ENCODE measurements at regions not wholly inside any gene's neighbourhood (a gene's known extent, or its start where the extent isn't known, plus 50 kb on each side); places are given as distances from the start of the nearest gene placed in this dataset.
"Not testable (repeated sequence)": the region's sequence is repeated elsewhere in the genome, so short reads cannot be mapped to it uniquely, and the experiment has no call there.

DNA sequence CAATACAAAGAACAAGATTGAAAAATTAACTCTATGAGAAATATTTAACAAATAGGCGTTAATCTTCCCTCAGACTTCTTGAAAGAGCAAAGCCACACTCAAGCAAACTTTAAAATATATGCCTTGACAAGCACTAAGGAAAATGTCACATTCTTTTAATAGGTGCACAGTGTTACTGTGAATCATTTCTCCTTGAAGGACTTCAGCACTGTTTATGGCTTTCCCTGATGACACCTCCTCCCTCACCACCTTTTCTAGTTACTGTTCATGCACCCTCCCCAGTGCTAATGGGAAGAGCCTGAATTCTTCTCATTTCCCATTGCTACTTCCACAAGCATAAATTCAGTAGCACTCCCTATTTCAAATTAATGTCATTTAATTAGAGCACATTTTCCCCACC, 299.5 kb upstream of the RRP15 start:
- DNase-seq (no peak), ATAC-seq (ENCODE audit: insufficient read depth, low read depth) (no peak)
- Histone ChIP-seq H4K20me1 (ENCODE audit: insufficient read depth, low read length) (no peaks in the 10 kb centered on the region), H3K27me3 (ENCODE audit: insufficient read depth, low read length, poor library complexity) (no peaks in the 10 kb centered on the region), H3K4me2 (ENCODE audit: insufficient read depth, low read length) (no peak overlapping the region), H3K9me3 (ENCODE audit: insufficient read depth, low read length, severe bottlenecking) (no peaks in the 10 kb centered on the region), H3K27ac (ENCODE audit: low read length) (no peak overlapping the region), H3K79me2 (ENCODE audit: insufficient read depth, low read length) (no peaks in the 10 kb centered on the region), H2AFZ (ENCODE audit: low read depth, low read length) (no peak overlapping the region), H3K4me3 (ENCODE audit: low read depth in 1 of 2, low read length in 2 of 2) (no peak overlapping the region), H3K4me1 (ENCODE audit: insufficient read depth, low read length) (no peaks in the 10 kb centered on the region), H3K36me3 (ENCODE audit: insufficient read depth, low read length) (no peaks in the 10 kb centered on the region), H3K9ac (ENCODE audit: low read depth, low read length) (no peak overlapping the region)
- TF ChIP-seq EZH2 (IDR thresholded peaks at IDR 0.05; ENCODE audit: borderline replicate concordance, low read depth, low read length, severe bottlenecking): no peak
- no peak for TF ChIP-seq CTCF (IDR thresholded peaks at IDR 0.05; ENCODE audit: borderline replicate concordance, extremely low read depth, low read length, poor library complexity, severe bottlenecking)

DNA sequence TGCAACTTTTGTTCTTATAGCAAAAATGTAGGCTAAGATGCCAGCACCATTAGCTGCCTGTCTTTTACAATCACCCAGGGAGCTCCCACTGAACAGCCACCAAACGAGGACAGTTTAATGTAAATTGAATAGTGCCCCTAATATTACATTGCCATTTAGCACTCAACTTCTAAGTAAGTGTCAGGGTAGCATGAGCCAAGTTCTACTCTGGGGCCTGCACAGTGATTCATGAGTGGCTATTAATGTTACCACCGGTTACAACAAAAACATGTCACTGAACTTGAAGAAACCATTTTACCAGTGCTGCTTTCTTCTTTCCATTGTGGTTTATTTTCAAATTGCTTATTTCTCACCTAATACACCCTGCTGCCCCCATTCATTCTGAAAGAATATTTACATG, 295.6 kb upstream of the RRP15 start:
- no peaks in the 10 kb centered on the region for H3K36me3 ChIP-seq (ENCODE audit: insufficient read depth, low read length)
- H4K20me1 ChIP-seq (ENCODE audit: insufficient read depth, low read length): no peaks in the 10 kb centered on the region
- TF ChIP-seq CTCF (IDR thresholded peaks at IDR 0.05; ENCODE audit: borderline replicate concordance, extremely low read depth, low read length, poor library complexity, severe bottlenecking) (no peak), EZH2 (IDR thresholded peaks at IDR 0.05; ENCODE audit: borderline replicate concordance, low read depth, low read length, severe bottlenecking) (no peak)
- H3K4me3 ChIP-seq (ENCODE audit: low read depth in 1 of 2, low read length in 2 of 2): no peak overlapping the region
- no peaks in the 10 kb centered on the region for H3K79me2 ChIP-seq (ENCODE audit: insufficient read depth, low read length)
- H3K4me1 ChIP-seq (ENCODE audit: insufficient read depth, low read length): no peaks in the 10 kb centered on the region
- no peaks in the 10 kb centered on the region for H3K27me3 ChIP-seq (ENCODE audit: insufficient read depth, low read length, poor library complexity)
- H3K27ac ChIP-seq (ENCODE audit: low read length): no peak overlapping the region
- DNase-seq (no peak), ATAC-seq (ENCODE audit: insufficient read depth, low read depth) (no peak)
- H3K4me2 ChIP-seq (ENCODE audit: insufficient read depth, low read length): no peak overlapping the region
- no peak overlapping the region for H3K9ac ChIP-seq (ENCODE audit: low read depth, low read length)
- H3K9me3 ChIP-seq (ENCODE audit: insufficient read depth, low read length, severe bottlenecking): no peaks in the 10 kb centered on the region
- H2AFZ ChIP-seq (ENCODE audit: low read depth, low read length): no peak overlapping the region

DNA sequence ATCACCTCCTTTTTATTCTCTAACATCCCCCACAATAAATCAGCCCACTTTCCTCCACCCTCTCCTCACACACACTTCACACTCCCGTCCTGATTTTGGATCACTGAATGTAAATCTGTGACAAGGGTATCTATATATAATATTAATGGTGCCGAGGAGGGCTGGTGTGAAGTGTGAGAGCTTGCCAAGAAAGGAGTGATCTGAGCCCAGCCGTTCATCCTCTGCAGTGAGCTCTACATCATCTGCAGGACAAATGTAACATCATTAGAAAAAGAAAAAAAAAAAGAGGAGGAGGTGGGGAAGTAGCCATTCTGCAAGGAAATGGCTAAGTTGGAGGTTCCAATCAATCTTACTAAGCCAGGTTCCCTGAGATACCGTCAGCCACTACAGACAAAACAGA, 291.7 kb upstream of the RRP15 start:
- Histone ChIP-seq H4K20me1 (ENCODE audit: insufficient read depth, low read length) (no peaks in the 10 kb centered on the region), H3K4me2 (ENCODE audit: insufficient read depth, low read length) (no peak overlapping the region), H2AFZ (ENCODE audit: low read depth, low read length) (no peak overlapping the region), H3K9me3 (ENCODE audit: insufficient read depth, low read length, severe bottlenecking) (no peaks in the 10 kb centered on the region), H3K4me3 (ENCODE audit: low read depth in 1 of 2, low read length in 2 of 2) (no peak overlapping the region), H3K36me3 (ENCODE audit: insufficient read depth, low read length) (no peaks in the 10 kb centered on the region), H3K27me3 (ENCODE audit: insufficient read depth, low read length, poor library complexity) (no peaks in the 10 kb centered on the region), H3K4me1 (ENCODE audit: insufficient read depth, low read length) (no peaks in the 10 kb centered on the region), H3K79me2 (ENCODE audit: insufficient read depth, low read length) (no peaks in the 10 kb centered on the region), H3K27ac (ENCODE audit: low read length) (no peak overlapping the region), H3K9ac (ENCODE audit: low read depth, low read length) (no peak overlapping the region)
- DNase-seq (no peak), ATAC-seq (ENCODE audit: insufficient read depth, low read depth) (no peak)
- no peak for TF ChIP-seq EZH2 (IDR thresholded peaks at IDR 0.05; ENCODE audit: borderline replicate concordance, low read depth, low read length, severe bottlenecking)
- no peak for TF ChIP-seq CTCF (IDR thresholded peaks at IDR 0.05; ENCODE audit: borderline replicate concordance, extremely low read depth, low read length, poor library complexity, severe bottlenecking)

DNA sequence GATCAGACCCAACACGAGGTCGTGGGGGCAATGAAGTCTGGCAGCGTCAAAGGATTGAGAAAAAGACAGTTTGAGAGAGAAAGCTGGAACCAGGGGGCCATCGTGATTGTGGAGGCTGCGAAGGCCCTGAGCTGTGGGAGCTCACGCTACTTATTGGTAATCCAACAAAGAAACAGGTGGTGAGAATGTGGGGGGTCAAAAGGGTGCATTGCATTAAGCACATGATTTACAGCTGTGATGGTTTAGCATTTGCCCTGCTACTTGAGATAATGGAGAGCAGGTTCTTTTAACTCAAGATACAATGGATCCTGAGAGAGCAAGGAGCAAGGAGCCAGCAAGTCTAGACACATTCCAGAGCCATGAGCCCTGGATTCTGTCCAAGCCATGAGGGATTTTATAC, 276.8 kb upstream of the RRP15 start:
- ATAC-seq (ENCODE audit: insufficient read depth, low read depth); H3K4me3 ChIP-seq (ENCODE audit: low read depth in 1 of 2, low read length in 2 of 2); H3K27ac ChIP-seq (ENCODE audit: low read length); H3K4me2 ChIP-seq (ENCODE audit: insufficient read depth, low read length); H3K36me3 ChIP-seq (ENCODE audit: insufficient read depth, low read length); H3K9me3 ChIP-seq (ENCODE audit: insufficient read depth, low read length, severe bottlenecking); H3K79me2 ChIP-seq (ENCODE audit: insufficient read depth, low read length); H2AFZ ChIP-seq (ENCODE audit: low read depth, low read length); H3K9ac ChIP-seq (ENCODE audit: low read depth, low read length); DNase-seq; H3K4me1 ChIP-seq (ENCODE audit: insufficient read depth, low read length); H3K27me3 ChIP-seq (ENCODE audit: insufficient read depth, low read length, poor library complexity); H4K20me1 ChIP-seq (ENCODE audit: insufficient read depth, low read length): not testable (repeated sequence)

- not testable (repeated sequence) for H2AFZ ChIP-seq (ENCODE audit: low read depth, low read length); ATAC-seq (ENCODE audit: insufficient read depth, low read depth); H3K4me2 ChIP-seq (ENCODE audit: insufficient read depth, low read length); H3K27ac ChIP-seq (ENCODE audit: low read length); DNase-seq; H3K4me3 ChIP-seq (ENCODE audit: low read depth in 1 of 2, low read length in 2 of 2); H3K9me3 ChIP-seq (ENCODE audit: insufficient read depth, low read length, severe bottlenecking); H3K79me2 ChIP-seq (ENCODE audit: insufficient read depth, low read length); H3K9ac ChIP-seq (ENCODE audit: low read depth, low read length); H3K36me3 ChIP-seq (ENCODE audit: insufficient read depth, low read length); H4K20me1 ChIP-seq (ENCODE audit: insufficient read depth, low read length); H3K27me3 ChIP-seq (ENCODE audit: insufficient read depth, low read length, poor library complexity); H3K4me1 ChIP-seq (ENCODE audit: insufficient read depth, low read length)
Measured at GRCh38 chr1:218015106-218015505, 270.0 kb upstream of the RRP15 start.

Data from DND-41 (cell line).